ENCODE measurements at regions not wholly inside any gene's neighbourhood (a gene's known extent, or its start where the extent isn't known, plus 50 kb on each side); places are given as distances from the start of the nearest gene placed in this dataset.

GRCh38 chr20:57004416-57004815, 262.0 kb downstream of the BMP7 start:
- TF ChIP-seq EZH2 (IDR thresholded peaks at IDR 0.05) (no peak), CTCF (IDR thresholded peaks at IDR 0.05) (no peak), EZH2phosphoT487 (IDR thresholded peaks at IDR 0.05) (no peak)
